ENCODE measurements at regions not wholly inside any gene's neighbourhood (a gene's known extent, or its start where the extent isn't known, plus 50 kb on each side); places are given as distances from the start of the nearest gene placed in this dataset.

GRCh38 chr10:111875725-111876124, 307.8 kb downstream of the GPAM start:
- intact Hi-C loops (cut with DNase I; ENCODE audit: low total_unique reads), result no loop called here
- Histone ChIP-seq H3K27me3 (no peaks in the 10 kb centered on the region), H3K4me1 (no peaks in the 10 kb centered on the region), H3K27ac (no peak overlapping the region), H3K4me3 (no peak overlapping the region), H3K9me3 (no peaks in the 10 kb centered on the region), H3K36me3 (no peaks in the 10 kb centered on the region)
- TF ChIP-seq CTCF (IDR thresholded peaks at IDR 0.05) (no peak), POLR2A (IDR thresholded peaks at IDR 0.05) (no peak)
- DNase-seq, result no peak

GRCh38 chr10:111877258-111877657, 306.3 kb downstream of the GPAM start:
- no peak for DNase-seq
- TF ChIP-seq POLR2A (IDR thresholded peaks at IDR 0.05), result no peak
- TF ChIP-seq CTCF (IDR thresholded peaks at IDR 0.05), result no peak

GRCh38 chr10:111879969-111880368, 303.6 kb downstream of the GPAM start:
- H3K27me3 ChIP-seq, result no peaks in the 10 kb centered on the region
- intact Hi-C loops (cut with DNase I; ENCODE audit: low total_unique reads), result no loop called here
- TF ChIP-seq POLR2A (IDR thresholded peaks at IDR 0.05), result no peak
- no peak for TF ChIP-seq CTCF (IDR thresholded peaks at IDR 0.05)

More at GRCh38 chr10:111877258-111877657, 306.3 kb downstream of the GPAM start:
- Histone ChIP-seq H3K36me3 (no peaks in the 10 kb centered on the region), H3K27ac (no peak overlapping the region), H3K4me1 (no peaks in the 10 kb centered on the region), H3K9me3 (no peaks in the 10 kb centered on the region), H3K27me3 (no peaks in the 10 kb centered on the region), H3K4me3 (no peak overlapping the region)
- intact Hi-C loops (cut with DNase I; ENCODE audit: low total_unique reads), result no loop called here

GRCh38 chr10:111885046-111885445, 298.5 kb downstream of the GPAM start:
- no peaks in the 10 kb centered on the region for H3K9me3 ChIP-seq
- no peak overlapping the region for H3K4me3 ChIP-seq
- H3K4me1 ChIP-seq, result no peaks in the 10 kb centered on the region
- no peaks in the 10 kb centered on the region for H3K27me3 ChIP-seq
- TF ChIP-seq CTCF (IDR thresholded peaks at IDR 0.05) (no peak), POLR2A (IDR thresholded peaks at IDR 0.05) (no peak)
- no peak overlapping the region for H3K27ac ChIP-seq
- no peak for DNase-seq
- no peaks in the 10 kb centered on the region for H3K36me3 ChIP-seq
- intact Hi-C loops (cut with DNase I; ENCODE audit: low total_unique reads), result no loop called here

More at GRCh38 chr10:111879969-111880368, 303.6 kb downstream of the GPAM start:
- Histone ChIP-seq H3K4me1 (no peaks in the 10 kb centered on the region), H3K4me3 (no peak overlapping the region), H3K9me3 (no peaks in the 10 kb centered on the region), H3K36me3 (no peaks in the 10 kb centered on the region), H3K27ac (no peak overlapping the region)
- DNase-seq, result no peak

GRCh38 chr10:111885919-111886318, 297.6 kb downstream of the GPAM start:
- Histone ChIP-seq H3K27me3 (no peaks in the 10 kb centered on the region), H3K36me3 (no peaks in the 10 kb centered on the region), H3K4me1 (no peaks in the 10 kb centered on the region), H3K4me3 (no peak overlapping the region), H3K9me3 (no peaks in the 10 kb centered on the region), H3K27ac (no peak overlapping the region)
- intact Hi-C loops (cut with DNase I; ENCODE audit: low total_unique reads), result no loop called here
- TF ChIP-seq CTCF (IDR thresholded peaks at IDR 0.05) (no peak), POLR2A (IDR thresholded peaks at IDR 0.05) (no peak)
- no peak for DNase-seq
